CD14-positive monocyte (primary cell): ENCODE measurements at regions not wholly inside any gene's neighbourhood (a gene's known extent, or its start where the extent isn't known, plus 50 kb on each side); places are given as distances from the start of the nearest gene placed in this dataset.
A peak's percentile ranks its signal among the peaks of the same experiment; 100 is the strongest.

Experiments used
- DNase-seq, 3 donors: peaks; one replicate each; pipeline ENCODE4 v3.0.0-alpha.2; 2011 to 2022
- H2AFZ ChIP-seq: 2 replicates; pipeline ENCODE4 v1.6.0; 2012; ENCODE audit warnings: mild to moderate bottlenecking, low read depth, low read length, inconsistent platforms; ENCODE audit not compliant: insufficient read depth, poor library complexity, severe bottlenecking
- H3K27ac ChIP-seq, 2 donors: 1 replicate in 1 of 2; 2 replicates in 1 of 2; pipeline ENCODE4 v1.5.1; 2012 to 2013; ENCODE audit warnings: low read length in 2 of 2, control low read depth in 1 of 2, inconsistent platforms in 1 of 2, low read depth in 1 of 2, mild to moderate bottlenecking in 1 of 2
- H3K27me3 ChIP-seq, 2 donors: one replicate each; pipeline versions ENCODE4 v1.6.0 to v1.6.1; 2011 to 2013; ENCODE audit warnings: low read length in 2 of 2; ENCODE audit not compliant: control insufficient read depth in 2 of 2, insufficient read depth in 2 of 2
- H3K36me3 ChIP-seq, 2 donors: replicated peaks in 1 of 2; 1 replicate in 1 of 2; 2 replicates in 1 of 2; pipeline versions ENCODE4 v1.5.1 to v1.6.1; 2012 to 2013; ENCODE audit warnings: low read length in 2 of 2, control low read depth in 1 of 2, inconsistent platforms in 1 of 2, mild to moderate bottlenecking in 1 of 2; ENCODE audit not compliant: insufficient read depth in 2 of 2, control insufficient read depth in 1 of 2
- H3K4me1 ChIP-seq, 2 donors: 1 replicate in 1 of 2; 2 replicates in 1 of 2; pipeline versions ENCODE4 v1.5.1 to v1.6.1; 2012 to 2013; ENCODE audit warnings: low read length in 2 of 2, control low read depth in 1 of 2, inconsistent platforms in 1 of 2, mild to moderate bottlenecking in 1 of 2, moderate library complexity in 1 of 2; ENCODE audit not compliant: insufficient read depth in 2 of 2, control insufficient read depth in 1 of 2
- H3K4me2 ChIP-seq: replicated peaks from 2 replicates; pipeline ENCODE3; 2012; ENCODE audit warnings: low read length, moderate library complexity, mild to moderate bottlenecking; ENCODE audit not compliant: poor library complexity, severe bottlenecking; ENCODE audit errors: extremely low read depth
- H3K4me3 ChIP-seq, 3 experiments: fragments of 200-600 bp in 1 of 3; sonication (generic) in 1 of 3; replicated peaks in 1 of 3; 1 replicate in 2 of 3; 2 replicates in 1 of 3; pipeline ENCODE4 v1.5.1; 2011 to 2013; ENCODE audit warnings: low read length in 3 of 3, mild to moderate bottlenecking in 3 of 3, control low read depth in 2 of 3, low read depth in 2 of 3, inconsistent platforms in 1 of 3, moderate library complexity in 1 of 3
- H3K79me2 ChIP-seq: 2 replicates; pipeline ENCODE4 v1.6.0; 2012; ENCODE audit warnings: mild to moderate bottlenecking, control low read depth, inconsistent platforms, low read length, moderate library complexity; ENCODE audit not compliant: insufficient read depth
- H3K9ac ChIP-seq: 2 replicates; pipeline ENCODE4 v1.6.0; 2017; ENCODE audit warnings: low read length, mild to moderate bottlenecking; ENCODE audit not compliant: insufficient read depth, poor library complexity, severe bottlenecking
- H3K9me3 ChIP-seq, 2 donors: replicated peaks in 1 of 2; 1 replicate in 1 of 2; 2 replicates in 1 of 2; pipeline versions ENCODE4 v1.5.1 to v1.6.1; 2012 to 2013; ENCODE audit warnings: low read length in 2 of 2, control low read depth in 1 of 2; ENCODE audit not compliant: control insufficient read depth in 1 of 2, insufficient read depth in 1 of 2
- H4K20me1 ChIP-seq: 2 replicates; pipeline ENCODE4 v1.6.0; 2012; ENCODE audit warnings: mild to moderate bottlenecking, low read length, control low read depth, moderate library complexity; ENCODE audit not compliant: insufficient read depth
- H3K27ac Mint-ChIP-seq, 7 donors: one replicate each; pipeline ENCODE4 v1.8.0; 2020; ENCODE audit warnings: mild to moderate bottlenecking in 7 of 7, mixed read lengths in 7 of 7, moderate library complexity in 6 of 7, inconsistent platforms in 2 of 7
- H3K27me3 Mint-ChIP-seq, 3 donors: one replicate each; pipeline ENCODE4 v1.8.0; 2021 to 2022; ENCODE audit warnings: low read depth in 3 of 3, mild to moderate bottlenecking in 3 of 3, mixed read lengths in 3 of 3, moderate library complexity in 3 of 3, inconsistent platforms in 1 of 3
- H3K36me3 Mint-ChIP-seq, 2 donors: one replicate each; pipeline ENCODE4 v1.8.0; 2020; ENCODE audit warnings: mixed read lengths in 2 of 2, inconsistent platforms in 1 of 2, mild to moderate bottlenecking in 1 of 2
- H3K4me1 Mint-ChIP-seq: one replicate; pipeline ENCODE4 v1.8.0; 2020; ENCODE audit warnings: mild to moderate bottlenecking, mixed read lengths
- H3K4me3 Mint-ChIP-seq, 2 donors: one replicate each; pipeline ENCODE4 v1.8.0; 2020; ENCODE audit warnings: mild to moderate bottlenecking in 2 of 2, mixed read lengths in 2 of 2, moderate library complexity in 1 of 2
- H3K9me3 Mint-ChIP-seq, 7 donors: one replicate each; pipeline ENCODE4 v1.8.0; 2020 to 2022; ENCODE audit warnings: mixed read lengths in 7 of 7, mild to moderate bottlenecking in 6 of 7, moderate library complexity in 6 of 7, inconsistent platforms in 2 of 7
- CTCF ChIP-seq: fragments of 200-600 bp; IDR thresholded peaks from one replicate; pipeline ENCODE4 v1.8.0; 2022; ENCODE audit warnings: antibody characterized with exemption, mild to moderate bottlenecking
- WGBS: methylation state at CpG from one replicate; pipeline ENCODE4 v1.1.5; 2013; ENCODE audit warnings: missing lambda C conversion rate; ENCODE audit not compliant: insufficient coverage; 5-methylcytosine and 5-hydroxymethylcytosine counted together
- intact Hi-C, 2 donors: fragments of 100-400 bp; cut with micrococcal nuclease; formaldehyde crosslinking; loops; one replicate each; pipeline versions ENCODE4 v1.15.0 to v1.15.1; 2023

GRCh38 chr2:158742536-158742935 lies 52.6 kb upstream of the DAPL1 start:
- no peaks in the 10 kb centered on the region for H3K36me3 ChIP-seq
- H3K4me1 Mint-ChIP-seq, result peaks cover 10% of the 10 kb centered on the region
- intact Hi-C loops, result no loop called here

GRCh38 chr2:158743466-158743865 lies 51.7 kb upstream of the DAPL1 start:
- no peak overlapping the region for H3K9ac ChIP-seq
- no peaks in the 10 kb centered on the region for H3K36me3 ChIP-seq
- H3K4me2 ChIP-seq, result no peak overlapping the region
- Mint-ChIP-seq H3K36me3 (no peaks in the 10 kb centered on the region), H3K9me3 (peaks cover 0 to 5% (median 0%) of the 10 kb centered on the region in 7 donors), H3K27me3 (peaks cover 8 to 22% (median 10%) of the 10 kb centered on the region in 3 donors), H3K27ac (no peak overlapping the region), H3K4me3 (no peak overlapping the region), H3K4me1 (peaks cover 10% of the 10 kb centered on the region)
- no peak overlapping the region for H3K27ac ChIP-seq
- H4K20me1 ChIP-seq, result no peaks in the 10 kb centered on the region
- H3K4me1 ChIP-seq, result no peaks in the 10 kb centered on the region
- H2AFZ ChIP-seq, result peak overlapping the region; percentile 62
- no peaks in the 10 kb centered on the region for H3K9me3 ChIP-seq
- intact Hi-C loops, result no loop called here
- no peak for DNase-seq
- H3K79me2 ChIP-seq, result no peaks in the 10 kb centered on the region
- no peak overlapping the region for H3K4me3 ChIP-seq
- 100% methylated on average over 2 of the region's 4 CpGs for WGBS
- peaks cover 0 to 3% of the 10 kb centered on the region in 2 donors for H3K27me3 ChIP-seq
- TF ChIP-seq CTCF, result no peak

More at GRCh38 chr2:158742536-158742935, 52.6 kb upstream of the DAPL1 start:
- H3K9ac ChIP-seq, result no peak overlapping the region
- DNase-seq, result no peak
- Mint-ChIP-seq H3K36me3 (no peaks in the 10 kb centered on the region), H3K4me3 (no peak overlapping the region), H3K27ac (no peak overlapping the region), H3K9me3 (peaks cover 0 to 5% (median 0%) of the 10 kb centered on the region in 7 donors), H3K27me3 (peaks cover 8 to 19% (median 8%) of the 10 kb centered on the region in 3 donors)
- no peaks in the 10 kb centered on the region for H3K79me2 ChIP-seq
- no peak for TF ChIP-seq CTCF
- H3K4me1 ChIP-seq, result no peaks in the 10 kb centered on the region
- H3K27me3 ChIP-seq, result peaks cover 0 to 3% of the 10 kb centered on the region in 2 donors
- no peaks in the 10 kb centered on the region for H4K20me1 ChIP-seq
- WGBS, result 94% methylated on average over 2 of the region's 4 CpGs
- no peak overlapping the region for H2AFZ ChIP-seq
- no peak overlapping the region for H3K27ac ChIP-seq
- no peak overlapping the region for H3K4me2 ChIP-seq
- no peak overlapping the region for H3K4me3 ChIP-seq
- no peaks in the 10 kb centered on the region for H3K9me3 ChIP-seq
